Osteocyte (in vitro differentiated cells): ENCODE measurements at regions not wholly inside any gene's neighbourhood (a gene's known extent, or its start where the extent isn't known, plus 50 kb on each side); places are given as distances from the start of the nearest gene placed in this dataset.

Experiments
- DNase-seq: peaks from one replicate; pipeline ENCODE4 v3.0.0; 2021; ENCODE audit warnings: mixed read lengths; ENCODE audit not compliant: unreplicated experiment; ENCODE audit errors: extremely low spot score
- H3K27ac Mint-ChIP-seq: one replicate; pipeline ENCODE4 v1.8.0; 2021; ENCODE audit warnings: mild to moderate bottlenecking, mixed read lengths; ENCODE audit not compliant: unreplicated experiment
- H3K27me3 Mint-ChIP-seq: one replicate; pipeline ENCODE4 v1.8.0; 2021; ENCODE audit warnings: mixed read lengths; ENCODE audit not compliant: unreplicated experiment
- H3K36me3 Mint-ChIP-seq: one replicate; pipeline ENCODE4 v1.8.0; 2021; ENCODE audit warnings: mixed read lengths; ENCODE audit not compliant: unreplicated experiment
- H3K4me1 Mint-ChIP-seq: one replicate; pipeline ENCODE4 v1.8.0; 2021; ENCODE audit warnings: mixed read lengths; ENCODE audit not compliant: unreplicated experiment
- H3K4me3 Mint-ChIP-seq: one replicate; pipeline ENCODE4 v1.8.0; 2021; ENCODE audit warnings: mild to moderate bottlenecking, moderate library complexity, mixed read lengths; ENCODE audit not compliant: unreplicated experiment
- H3K9me3 Mint-ChIP-seq: one replicate; pipeline ENCODE4 v1.8.0; 2021; ENCODE audit warnings: mixed read lengths; ENCODE audit not compliant: unreplicated experiment
- CTCF ChIP-seq: fragments of 200-600 bp; sonication (generic); IDR thresholded peaks from 2 replicates; pipeline ENCODE4 v1.5.0; 2021; ENCODE audit warnings: antibody characterized with exemption, mild to moderate bottlenecking, moderate library complexity

DNA sequence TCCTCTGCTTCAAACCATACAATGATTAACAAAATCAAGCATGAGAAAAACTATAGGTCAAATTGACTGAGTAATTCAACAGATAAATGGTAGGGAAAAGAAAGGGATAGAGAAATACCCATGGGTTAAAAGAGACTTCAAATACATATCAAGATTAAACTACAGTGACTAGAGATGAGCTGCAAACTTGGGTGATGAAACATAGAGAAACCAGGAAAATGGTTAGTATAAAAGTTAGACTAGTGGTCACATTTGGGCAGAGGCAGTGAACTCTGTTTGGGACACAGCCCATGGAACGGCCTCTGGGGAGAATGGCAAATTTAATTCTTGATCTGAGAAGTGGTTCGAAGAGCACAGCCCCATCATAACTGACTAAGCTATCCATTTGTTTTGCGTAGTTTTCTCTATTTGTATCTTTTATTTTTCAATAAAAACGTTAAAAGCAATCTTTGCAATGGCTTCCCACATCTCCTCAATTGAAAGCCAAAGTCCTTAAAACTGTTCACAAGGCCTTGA is 99.4 kb downstream of the APIP start:
- no peak overlapping the region for H3K27ac Mint-ChIP-seq
- H3K9me3 Mint-ChIP-seq: peaks cover 23% of the 10 kb centered on the region
- DNase-seq: no peak
- no peak for TF ChIP-seq CTCF
- peaks cover 16% of the 10 kb centered on the region for H3K36me3 Mint-ChIP-seq
- H3K4me3 Mint-ChIP-seq: no peak overlapping the region
- H3K27me3 Mint-ChIP-seq: peaks cover 2% of the 10 kb centered on the region
- H3K4me1 Mint-ChIP-seq: no peaks in the 10 kb centered on the region

- no peak overlapping the region for H3K4me3 Mint-ChIP-seq
- no peak overlapping the region for H3K27ac Mint-ChIP-seq
- TF ChIP-seq CTCF: no peak
- peaks cover 19% of the 10 kb centered on the region for H3K9me3 Mint-ChIP-seq
- H3K27me3 Mint-ChIP-seq: peaks cover 2% of the 10 kb centered on the region
- no peak for DNase-seq
- H3K36me3 Mint-ChIP-seq: peaks cover 16% of the 10 kb centered on the region
- no peaks in the 10 kb centered on the region for H3K4me1 Mint-ChIP-seq
Observed at GRCh38 chr11:34812905-34813576, 103.1 kb downstream of the APIP start.

DNA sequence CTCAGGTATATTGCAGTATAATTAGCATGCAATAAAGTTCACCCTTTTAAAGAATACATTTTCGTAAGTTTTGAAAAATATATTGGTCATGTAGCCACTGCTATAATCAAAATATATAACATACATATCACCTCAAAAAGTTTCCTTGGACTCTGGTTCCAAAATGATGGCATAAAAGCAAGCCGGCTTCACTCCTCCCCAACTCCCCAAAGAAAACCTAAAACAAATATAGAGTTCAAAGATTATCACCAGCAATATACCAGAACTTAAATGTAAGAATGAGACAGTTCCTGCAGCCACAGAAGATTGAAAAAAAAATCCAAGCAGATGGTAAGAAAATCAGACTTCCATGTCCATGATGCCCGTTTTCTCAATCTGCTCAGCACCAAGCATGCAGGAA is 104.3 kb downstream of the APIP start:
- H3K27me3 Mint-ChIP-seq: peaks cover 2% of the 10 kb centered on the region
- no peak for TF ChIP-seq CTCF
- no peak overlapping the region for H3K27ac Mint-ChIP-seq
- no peak for DNase-seq
- no peaks in the 10 kb centered on the region for H3K4me1 Mint-ChIP-seq
- no peak overlapping the region for H3K4me3 Mint-ChIP-seq
- H3K36me3 Mint-ChIP-seq: peaks cover 22% of the 10 kb centered on the region
- peaks cover 20% of the 10 kb centered on the region for H3K9me3 Mint-ChIP-seq

DNA sequence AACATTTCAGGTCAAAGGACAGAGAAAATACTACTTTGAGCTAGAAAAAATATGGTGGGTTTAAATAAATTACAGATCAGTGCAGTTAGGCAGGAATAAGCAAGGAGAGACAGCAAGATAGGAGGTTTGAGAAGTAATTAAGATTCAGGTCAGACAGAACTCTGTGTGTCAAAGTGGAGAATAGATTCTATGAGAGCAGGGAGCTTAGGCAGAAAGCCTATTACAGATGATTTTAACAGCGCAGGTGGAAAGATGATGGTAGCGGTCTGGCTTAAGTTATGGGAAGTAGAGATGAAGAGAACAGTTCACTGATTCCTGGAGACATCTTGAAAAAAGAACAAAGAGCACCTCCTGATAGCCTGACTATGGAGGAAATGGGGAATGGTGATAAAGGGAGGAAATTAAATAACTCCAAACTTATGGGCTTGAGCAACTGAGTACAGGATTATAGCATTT is 106.0 kb downstream of the APIP start:
- no peaks in the 10 kb centered on the region for H3K4me1 Mint-ChIP-seq
- DNase-seq: no peak
- no peak for TF ChIP-seq CTCF
- H3K36me3 Mint-ChIP-seq: peaks cover 19% of the 10 kb centered on the region
- no peak overlapping the region for H3K4me3 Mint-ChIP-seq
- H3K9me3 Mint-ChIP-seq: peaks cover 20% of the 10 kb centered on the region
- H3K27ac Mint-ChIP-seq: no peak overlapping the region
- H3K27me3 Mint-ChIP-seq: peaks cover 2% of the 10 kb centered on the region

- Mint-ChIP-seq H3K4me3 (no peak overlapping the region), H3K9me3 (peaks cover 20% of the 10 kb centered on the region), H3K4me1 (no peaks in the 10 kb centered on the region), H3K27me3 (peaks cover 6% of the 10 kb centered on the region), H3K27ac (no peak overlapping the region), H3K36me3 (peaks cover 23% of the 10 kb centered on the region)
- no peak for TF ChIP-seq CTCF
- no peak for DNase-seq
Observed at GRCh38 chr11:34809191-34810106, 106.7 kb downstream of the APIP start.
